IPS DF 4.7 (cell line): ENCODE measurements at regions not wholly inside any gene's neighbourhood (a gene's known extent, or its start where the extent isn't known, plus 50 kb on each side); places are given as distances from the start of the nearest gene placed in this dataset.

Source experiments
- DNase-seq: peaks from one replicate; pipeline ENCODE4 v3.0.0-alpha.2; 2013; ENCODE audit warnings: low spot score; ENCODE audit errors: extremely low read depth

DNA sequence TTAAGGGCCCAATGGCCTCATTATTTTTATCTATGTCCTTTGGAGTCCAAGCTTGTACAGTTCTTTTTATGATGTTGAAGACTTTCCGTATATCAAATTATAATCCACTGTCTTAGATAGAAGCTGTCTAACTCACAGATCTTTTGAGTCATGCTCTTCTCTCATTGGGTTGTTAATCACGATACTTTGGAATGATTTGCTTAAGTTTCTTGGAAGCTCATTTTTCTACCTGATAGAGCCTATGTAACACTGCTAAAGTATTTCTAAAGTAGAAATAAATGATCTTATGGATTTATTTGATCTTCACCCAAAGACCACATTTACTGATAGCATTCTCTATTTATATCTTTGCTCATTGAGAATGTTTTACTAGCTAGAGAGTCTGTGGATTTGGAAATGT, 1554.1 kb downstream of the PLA2G4A start:
- no peak for DNase-seq

- DNase-seq = no peak
Measured at GRCh38 chr1:188386161-188386560, 1557.4 kb downstream of the PLA2G4A start.

GRCh38 chr1:188386666-188387065, 1557.9 kb downstream of the PLA2G4A start:
- DNase-seq = no peak

DNA sequence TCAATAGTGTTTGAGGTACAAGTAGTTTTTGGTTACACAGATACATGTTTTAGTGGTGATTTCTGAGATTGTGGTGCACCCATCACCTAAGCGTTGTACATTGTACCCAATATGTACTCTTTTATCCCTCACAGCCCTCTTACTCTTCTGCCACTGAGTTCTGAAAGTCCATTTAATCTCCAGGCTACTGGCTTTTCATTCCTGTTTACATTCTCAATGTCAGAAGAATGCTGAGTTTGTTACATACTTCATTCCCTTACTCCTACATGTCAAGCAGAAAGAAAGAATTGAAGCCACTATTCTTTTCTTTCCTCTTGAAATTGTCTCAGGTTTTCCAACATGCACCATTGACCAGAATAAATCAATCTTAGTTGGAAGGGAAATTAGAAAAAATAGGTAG, 1565.9 kb downstream of the PLA2G4A start:
- DNase-seq = no peak

DNA sequence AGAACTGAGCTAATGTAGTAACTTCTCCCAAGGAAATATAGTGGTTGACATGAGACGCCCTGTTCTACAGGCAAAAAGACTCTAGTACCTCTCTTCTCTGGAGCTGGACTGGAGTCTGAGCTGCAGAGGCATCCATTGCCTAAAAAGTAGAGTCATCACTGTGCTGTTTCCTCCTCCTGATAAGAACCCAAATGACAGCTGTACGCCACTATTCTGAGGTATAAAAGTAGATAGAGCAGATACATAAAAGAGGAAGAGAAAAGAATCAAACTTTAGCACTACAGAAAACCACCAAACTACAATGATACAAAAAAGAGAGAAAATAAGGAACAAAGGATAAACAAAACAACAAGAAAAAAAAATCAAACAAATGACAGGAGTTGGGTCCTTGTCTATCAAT, 1568.8 kb downstream of the PLA2G4A start:
- no peak for DNase-seq

DNA sequence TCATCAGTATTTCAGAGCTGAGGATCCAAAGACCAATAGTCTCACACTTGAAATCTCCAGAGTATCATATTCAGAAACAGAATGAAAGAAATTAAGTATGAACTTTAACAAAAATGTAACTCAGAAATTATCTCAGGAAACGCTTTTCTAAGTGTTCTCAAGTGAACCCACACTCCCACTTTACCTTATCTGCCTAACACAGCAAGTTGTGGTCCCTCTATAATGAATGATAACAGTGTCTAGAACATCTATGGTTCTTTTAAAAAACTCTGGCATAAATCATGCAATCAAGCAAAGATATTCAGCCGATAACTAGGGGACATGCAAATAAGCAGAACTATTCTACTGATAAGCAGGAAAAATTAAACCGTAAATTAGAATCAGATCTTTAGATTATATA, 1574.2 kb downstream of the PLA2G4A start:
- no peak for DNase-seq

- no peak for DNase-seq
Measured at GRCh38 chr1:188406636-188407035, 1577.9 kb downstream of the PLA2G4A start.

- DNase-seq = no peak
Measured at GRCh38 chr1:188420177-188420576, 1591.4 kb downstream of the PLA2G4A start.

DNA sequence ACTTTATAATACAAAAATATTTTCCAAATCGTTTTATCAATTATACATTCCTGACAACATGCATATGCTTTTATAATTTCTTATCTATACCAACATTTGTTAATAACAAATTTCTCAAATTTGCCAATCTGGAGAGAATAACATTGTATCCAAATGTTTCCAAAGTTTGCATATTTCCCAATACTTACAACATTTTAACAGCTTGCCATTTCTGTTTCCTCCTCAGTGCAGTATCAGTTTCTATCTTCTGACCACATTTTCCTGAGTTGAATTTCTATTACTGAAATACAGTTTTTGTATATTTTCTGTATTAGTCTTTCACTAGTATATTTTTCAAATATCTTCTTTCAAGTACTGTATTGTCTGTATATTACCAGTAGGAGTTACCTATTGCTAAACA, 1594.3 kb downstream of the PLA2G4A start:
- DNase-seq = no peak

- DNase-seq = no peak
Measured at GRCh38 chr1:188424176-188424575, 1595.4 kb downstream of the PLA2G4A start.

- DNase-seq = no peak
Measured at GRCh38 chr1:188425687-188426086, 1596.9 kb downstream of the PLA2G4A start.

GRCh38 chr1:188426561-188426960, 1597.8 kb downstream of the PLA2G4A start:
- no peak for DNase-seq

GRCh38 chr1:188427642-188428041, 1598.9 kb downstream of the PLA2G4A start:
- DNase-seq = no peak

DNA sequence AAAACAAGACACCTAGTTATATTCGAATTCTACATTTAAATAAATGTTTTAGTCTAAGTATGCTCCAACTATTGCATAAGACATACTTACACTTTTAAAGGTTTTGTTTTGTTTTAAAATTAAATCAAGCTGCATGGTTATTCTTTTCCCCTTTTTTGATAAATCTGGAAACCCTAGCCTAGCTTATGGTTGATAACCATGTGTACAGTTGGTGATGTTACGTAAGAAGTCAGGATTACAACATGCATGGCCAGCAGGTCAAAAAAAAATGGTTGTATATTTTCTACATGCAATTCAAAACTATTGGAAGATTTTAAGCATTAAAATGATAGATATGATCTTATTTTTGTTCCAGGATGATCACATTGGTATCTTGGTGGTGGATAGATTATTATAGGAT, 1600.6 kb downstream of the PLA2G4A start:
- DNase-seq = no peak

GRCh38 chr1:188432427-188432826, 1603.7 kb downstream of the PLA2G4A start:
- DNase-seq = no peak

DNA sequence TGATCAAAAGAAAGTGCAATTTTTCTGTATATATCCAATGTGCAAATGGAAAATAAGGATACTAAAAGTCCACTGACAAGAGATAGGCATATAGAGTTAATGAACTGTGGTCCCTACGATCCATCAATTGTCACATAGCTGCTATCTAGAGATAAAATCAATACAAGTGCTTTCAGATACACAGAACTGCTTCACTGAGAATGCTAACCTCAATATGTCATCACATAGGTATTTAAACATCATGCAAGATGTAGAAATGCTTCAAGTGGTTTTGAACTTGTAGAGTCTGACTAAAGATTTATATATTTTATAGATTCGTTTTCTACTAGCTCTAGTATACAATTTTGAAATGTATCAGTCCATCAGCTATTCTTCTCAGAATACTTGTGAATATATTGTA, 1604.7 kb downstream of the PLA2G4A start:
- no peak for DNase-seq

DNA sequence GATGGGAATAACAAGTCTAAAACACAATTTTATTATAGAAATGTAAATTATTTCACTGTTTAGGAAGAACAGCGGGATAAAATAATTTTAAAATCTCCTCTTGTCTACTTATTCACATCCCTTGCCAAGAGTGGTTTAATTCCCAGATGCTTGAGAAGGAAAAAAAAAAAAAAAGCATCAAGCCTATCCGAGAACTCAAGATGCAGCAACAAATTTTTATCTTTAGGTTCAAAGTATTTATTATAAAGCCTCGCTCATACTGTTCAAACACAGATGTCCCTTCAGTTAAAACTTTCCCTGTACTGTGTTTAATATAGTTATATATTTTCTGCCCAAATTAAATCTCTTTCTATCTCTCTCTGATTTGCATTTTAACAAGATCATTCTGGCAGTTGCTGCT, 1615.8 kb downstream of the PLA2G4A start:
- no peak for DNase-seq

- DNase-seq = no peak
Measured at GRCh38 chr1:188462837-188463236, 1634.1 kb downstream of the PLA2G4A start.

DNA sequence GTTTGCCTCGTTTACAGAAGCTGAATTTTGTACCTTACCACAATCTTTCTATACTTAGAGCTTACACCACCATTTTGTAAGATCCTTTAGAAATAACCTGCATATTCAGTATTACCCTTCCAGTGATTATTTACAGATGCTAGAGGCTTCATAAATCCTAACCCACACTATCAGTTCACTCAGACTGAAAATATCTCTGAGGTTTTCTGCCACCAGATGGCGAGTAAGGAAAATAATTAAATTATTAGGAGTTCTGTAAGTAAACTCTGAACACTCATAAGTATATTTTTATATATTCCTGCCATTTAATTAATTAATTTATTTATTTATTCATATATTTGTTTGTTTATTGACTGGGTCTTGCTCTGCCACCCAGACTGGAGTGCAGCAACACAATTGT, 1635.2 kb downstream of the PLA2G4A start:
- no peak for DNase-seq

DNA sequence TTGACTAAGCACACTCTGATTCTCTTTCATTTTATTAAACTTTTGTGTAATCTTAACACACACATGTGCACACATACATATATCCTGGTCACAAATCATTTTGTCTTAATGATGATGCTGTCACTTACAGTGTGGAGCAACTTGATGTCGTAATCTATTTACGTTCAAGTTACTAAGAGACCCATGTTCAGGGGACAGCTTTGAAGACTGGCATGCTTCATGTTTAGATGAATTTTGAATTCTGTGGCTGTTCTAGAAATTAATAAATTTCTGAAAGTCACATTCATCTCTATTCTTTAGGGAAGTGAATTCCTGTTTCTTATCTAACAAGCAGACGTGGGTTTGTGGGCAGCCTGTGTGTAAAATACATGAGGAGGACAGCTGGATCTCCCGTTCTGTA, 1637.8 kb downstream of the PLA2G4A start:
- no peak for DNase-seq

DNA sequence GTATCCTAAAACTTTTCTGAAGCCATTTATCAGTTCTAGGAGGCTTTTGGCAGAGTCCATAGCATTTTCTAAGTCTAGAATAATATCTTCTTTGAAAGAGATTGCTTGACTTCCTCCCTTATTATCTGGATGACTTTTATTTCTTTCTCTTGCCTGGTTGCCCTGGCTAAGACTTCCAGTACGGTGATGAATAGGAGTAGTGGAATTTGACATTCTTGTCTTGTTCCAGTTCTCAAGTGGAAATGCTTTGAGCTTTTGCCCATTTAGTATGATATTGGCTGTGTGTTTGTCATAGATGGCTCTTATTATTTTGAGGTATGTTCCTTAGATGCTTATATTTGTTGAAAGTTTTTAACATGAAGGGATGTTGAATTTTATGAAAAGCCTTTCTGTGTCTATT, 1647.9 kb downstream of the PLA2G4A start:
- DNase-seq = no peak

- no peak for DNase-seq
Measured at GRCh38 chr1:188489336-188490112, 1660.8 kb downstream of the PLA2G4A start.

- DNase-seq = no peak
Measured at GRCh38 chr1:188496506-188496905, 1667.8 kb downstream of the PLA2G4A start.

- no peak for DNase-seq
Measured at GRCh38 chr1:188497020-188497419, 1668.3 kb downstream of the PLA2G4A start.
